ENCODE measurements at regions not wholly inside any gene's neighbourhood (a gene's known extent, or its start where the extent isn't known, plus 50 kb on each side); places are given as distances from the start of the nearest gene placed in this dataset.

GRCh38 chr6:167684276-167685104, 142.2 kb upstream of the AFDN start:
- TF ChIP-seq POLR2A (IDR thresholded peaks at IDR 0.05) (no peak), CTCF (IDR thresholded peaks at IDR 0.05) (no peak), POLR2AphosphoS5 (IDR thresholded peaks at IDR 0.05) (no peak)
